IMR-90 (cell line): ENCODE measurements at regions not wholly inside any gene's neighbourhood (a gene's known extent, or its start where the extent isn't known, plus 50 kb on each side); places are given as distances from the start of the nearest gene placed in this dataset.
"Not testable (repeated sequence)": the region's sequence is repeated elsewhere in the genome, so short reads cannot be mapped to it uniquely, and the experiment has no call there.

Experiments used
- ATAC-seq: fragments of 200-7000 bp; cut with Tn5 transposase; 2 replicates; pipeline ENCODE4 v1.9.1; 2020; ENCODE audit warnings: low read depth, mild to moderate bottlenecking, moderate library complexity
- BruUV-seq: library from RNA; stranded (reverse); fragments of 400-500 nt; replicated peaks from 2 replicates; lab custom pipeline; 2021; lab: Mats Ljungman, UMichigan
- CTCF ChIA-PET: fragments of 300-600 bp; formaldehyde crosslinking; extraction: SDS; loops from one replicate; lab custom pipeline; 2021; ENCODE audit warnings: antibody characterized with exemption; lab: Yijun Ruan, JAX
- POLR2A ChIA-PET: fragments of 300-600 bp; sonication (Branson Sonifier 250); formaldehyde crosslinking; loops from one replicate; lab custom pipeline; 2022; ENCODE audit warnings: antibody characterized with exemption; ENCODE audit not compliant: unreplicated experiment; lab: Charles Lee
- DNase-seq: peaks from one replicate; pipeline ENCODE4 v3.0.0; 2013
- H2AFZ ChIP-seq: replicated peaks from 2 replicates; pipeline ENCODE3; 2013; ENCODE audit warnings: low read length, mild to moderate bottlenecking; ENCODE audit not compliant: poor library complexity
- H2AK5ac ChIP-seq: 2 replicates; pipeline ENCODE4 v1.6.1; 2013; ENCODE audit warnings: low read depth, low read length, inconsistent platforms
- H2AK9ac ChIP-seq: replicated peaks from 2 replicates; pipeline ENCODE3; 2013; ENCODE audit warnings: mild to moderate bottlenecking, low read depth, low read length, moderate library complexity; ENCODE audit not compliant: poor library complexity
- H2BK120ac ChIP-seq: 2 replicates; pipeline ENCODE4 v1.6.1; 2013; ENCODE audit warnings: low read depth, low read length, inconsistent platforms
- H2BK15ac ChIP-seq: 3 replicates; pipeline ENCODE4 v1.6.1; 2013; ENCODE audit warnings: low read depth, low read length, inconsistent platforms
- H2BK20ac ChIP-seq: 2 replicates; pipeline ENCODE4 v1.6.1; 2013; ENCODE audit warnings: low read depth, mild to moderate bottlenecking, inconsistent platforms, low read length, moderate library complexity
- H2BK5ac ChIP-seq: 2 replicates; pipeline ENCODE4 v1.6.1; 2013; ENCODE audit warnings: mild to moderate bottlenecking, low read depth, low read length, inconsistent platforms; ENCODE audit not compliant: poor library complexity, severe bottlenecking
- H3K14ac ChIP-seq: replicated peaks from 2 replicates; pipeline ENCODE4 v1.6.1; 2013; ENCODE audit warnings: low read depth, low read length, inconsistent platforms
- H3K18ac ChIP-seq: 2 replicates; pipeline ENCODE4 v1.6.1; 2013; ENCODE audit warnings: low read depth, low read length, control low read depth
- H3K23ac ChIP-seq: 2 replicates; pipeline ENCODE4 v1.6.1; 2013; ENCODE audit warnings: low read depth, low read length, inconsistent platforms
- H3K27ac ChIP-seq: 2 replicates; pipeline ENCODE4 v1.5.1; 2013; ENCODE audit warnings: mild to moderate bottlenecking, control low read depth, low read length; ENCODE audit not compliant: insufficient read depth
- H3K27me3 ChIP-seq: 2 replicates; pipeline ENCODE4 v1.6.1; 2013; ENCODE audit warnings: low read length; ENCODE audit not compliant: control insufficient read depth, insufficient read depth
- H3K36me3 ChIP-seq: 2 replicates; pipeline ENCODE4 v1.6.1; 2013; ENCODE audit warnings: low read length, mixed read lengths; ENCODE audit not compliant: control insufficient read depth, insufficient read depth
- H3K4ac ChIP-seq: 2 replicates; pipeline ENCODE4 v1.6.1; 2013; ENCODE audit warnings: low read depth, low read length, inconsistent platforms
- H3K4me1 ChIP-seq: 2 replicates; pipeline ENCODE4 v1.6.1; 2013; ENCODE audit warnings: low read length, mixed read lengths; ENCODE audit not compliant: control insufficient read depth, insufficient read depth
- H3K4me2 ChIP-seq: 2 replicates; pipeline ENCODE4 v1.6.1; 2013; ENCODE audit warnings: low read depth, mild to moderate bottlenecking, control low read depth, low read length, moderate library complexity
- H3K4me3 ChIP-seq: 2 replicates; pipeline ENCODE4 v1.5.1; 2013; ENCODE audit warnings: low read depth, mild to moderate bottlenecking, control low read depth, low read length, moderate library complexity; ENCODE audit not compliant: insufficient read depth
- H3K56ac ChIP-seq: 2 replicates; pipeline ENCODE4 v1.6.1; 2013; ENCODE audit warnings: low read length, inconsistent platforms; ENCODE audit not compliant: insufficient read depth; ENCODE audit errors: extremely low read depth
- H3K79me1 ChIP-seq, 2 experiments: 2 replicates each; pipeline ENCODE4 v1.6.1; 2013; ENCODE audit warnings: low read length in 2 of 2, inconsistent platforms in 1 of 2, low read depth in 1 of 2
- H3K9ac ChIP-seq: 2 replicates; pipeline ENCODE4 v1.6.1; 2013; ENCODE audit warnings: low read depth, low read length, control low read depth
- H3K9me1 ChIP-seq: 2 replicates; pipeline ENCODE4 v1.6.1; 2013; ENCODE audit warnings: low read length, inconsistent platforms; ENCODE audit not compliant: insufficient read depth
- H3K9me3 ChIP-seq: 2 replicates; pipeline ENCODE4 v1.6.1; 2013; ENCODE audit warnings: low read length; ENCODE audit not compliant: control insufficient read depth, insufficient read depth
- H4K20me1 ChIP-seq: 2 replicates; pipeline ENCODE4 v1.6.1; 2013; ENCODE audit warnings: low read length, inconsistent platforms; ENCODE audit not compliant: insufficient read depth
- H4K5ac ChIP-seq: 2 replicates; pipeline ENCODE4 v1.6.1; 2013; ENCODE audit warnings: mild to moderate bottlenecking, low read depth, low read length, control low read depth
- H4K8ac ChIP-seq, 2 experiments: 2 replicates each; pipeline ENCODE4 v1.6.1; 2013; ENCODE audit warnings: low read depth in 2 of 2, low read length in 2 of 2, control low read depth in 1 of 2, inconsistent platforms in 1 of 2
- H4K91ac ChIP-seq: 2 replicates; pipeline ENCODE4 v1.6.1; 2013; ENCODE audit warnings: low read depth, low read length, inconsistent platforms; ENCODE audit not compliant: insufficient read depth
- WGBS, 2 experiments: methylation state at CpG; one replicate each; pipeline versions ENCODE4 v1.1.5 to v1.1.7; 2013; ENCODE audit warnings: missing lambda C conversion rate in 2 of 2; ENCODE audit not compliant: insufficient read length in 1 of 2; ENCODE audit errors: extremely low coverage in 2 of 2; 5-methylcytosine and 5-hydroxymethylcytosine counted together
- dilution Hi-C: fragments of 300-500 bp; cut with HindIII; formaldehyde crosslinking; loops from one replicate; pipeline ENCODE4 v1.14.3; 2018; ENCODE audit warnings: low sequenced_read_pairs; ENCODE audit not compliant: unreplicated experiment
- in situ Hi-C: fragments of 300-500 bp; cut with MboI; formaldehyde crosslinking; loops from 3 replicates; pipeline ENCODE4 v1.14.3; 2019; ENCODE audit warnings: low sequenced_read_pairs, inconsistent platforms, mixed read lengths
- intact Hi-C: fragments of 100-400 bp; cut with micrococcal nuclease; formaldehyde crosslinking; loops from 2 replicates; pipeline ENCODE4 v1.10.0; 2022

GRCh38 chr1:96617375-96617774, 104.2 kb upstream of the PTBP2 start:
- H2AK9ac ChIP-seq, H3K4ac ChIP-seq, H4K91ac ChIP-seq, H2BK120ac ChIP-seq, H3K27ac ChIP-seq, H3K56ac ChIP-seq, H3K23ac ChIP-seq, H3K27me3 ChIP-seq, intact Hi-C loops, H2AK5ac ChIP-seq, H3K4me3 ChIP-seq, H4K5ac ChIP-seq, POLR2A ChIA-PET, H4K8ac ChIP-seq, H3K36me3 ChIP-seq, H3K79me1 ChIP-seq, H3K4me2 ChIP-seq, H2BK5ac ChIP-seq, H3K9ac ChIP-seq, H3K14ac ChIP-seq, H3K9me3 ChIP-seq, ATAC-seq, H2BK20ac ChIP-seq, H4K20me1 ChIP-seq, dilution Hi-C loops, H2AFZ ChIP-seq, BruUV-seq, H3K4me1 ChIP-seq, in situ Hi-C loops, DNase-seq, H3K9me1 ChIP-seq, H2BK15ac ChIP-seq, H3K18ac ChIP-seq: not testable (repeated sequence)
- CTCF ChIA-PET, result interaction anchor here (0.7 kb wide), 1 partner anchor 192 kb away, joined by 3 read pairs; no protein-coding TSS in a partner anchor
- WGBS, 2 experiments, result no CpG with 5 or more reads among the region's 5 CpGs
